K562 (cell line): ENCODE measurements at regions not wholly inside any gene's neighbourhood (a gene's known extent, or its start where the extent isn't known, plus 50 kb on each side); places are given as distances from the start of the nearest gene placed in this dataset.
A peak's percentile ranks its signal among the peaks of the same experiment; 100 is the strongest.

ENCODE experiments used
- ATAC-seq: fragments of 200-7000 bp; cut with Tn5 transposase; 3 replicates; pipeline ENCODE4 v1.9.1; 2020; ENCODE audit warnings: moderate library complexity
- BruUV-seq: library from RNA; stranded (reverse); fragments of 400-500 nt; replicated peaks from 2 replicates; lab custom pipeline; 2021; lab: Mats Ljungman, UMichigan
- CTCF ChIA-PET: fragments of 300-600 bp; formaldehyde crosslinking; extraction: SDS; loops from one replicate; lab custom pipeline; 2021; ENCODE audit warnings: low intra/inter-chr PET ratio; lab: Yijun Ruan, JAX
- POLR2A ChIA-PET: fragments of 300-600, 350-650 bp; sonication (Branson Sonifier 250); formaldehyde crosslinking; extraction: SDS; loops from one replicate; lab custom pipeline; 2021; ENCODE audit warnings: antibody characterized with exemption, inconsistent platforms; lab: Yijun Ruan, JAX
- DNase-seq, 4 experiments: peaks; one replicate each; pipeline versions ENCODE4 v3.0.0 to v3.0.0-alpha.2; 2011 to 2018; ENCODE audit warnings: low spot score in 3 of 4, mixed read lengths in 3 of 4; ENCODE audit errors: extremely low read depth in 1 of 4
- FAIRE-seq: peaks from 2 replicates; lab custom pipeline; 2011; peaks lifted over from hg19 to GRCh38; lab: Jason Lieb, UNC
- H2AFZ ChIP-seq: 2 replicates; pipeline ENCODE4 v1.6.0; 2011; ENCODE audit warnings: low read depth, low read length, control low read depth, inconsistent platforms
- H3K27ac ChIP-seq: fragments of 200-600 bp; 3 replicates; pipeline ENCODE4 v1.8.0; 2011; ENCODE audit warnings: low read depth, mild to moderate bottlenecking, control low read depth, inconsistent platforms, low read length, moderate library complexity, mixed read lengths; ENCODE audit errors: extremely low read depth
- H3K27me3 ChIP-seq, 2 experiments: fragments of 300-600 bp in 1 of 2; 2 replicates in 1 of 2; 3 replicates in 1 of 2; pipeline versions ENCODE4 v1.6.0 to v1.8.0; 2011; ENCODE audit warnings: inconsistent platforms in 2 of 2, low read length in 2 of 2, mild to moderate bottlenecking in 1 of 2, mixed read lengths in 1 of 2, moderate library complexity in 1 of 2; ENCODE audit not compliant: control insufficient read depth in 2 of 2, insufficient read depth in 2 of 2
- H3K36me3 ChIP-seq: fragments of 300-600 bp; 3 replicates; pipeline ENCODE4 v1.8.0; 2011; ENCODE audit warnings: mild to moderate bottlenecking, low read length, inconsistent platforms; ENCODE audit not compliant: control insufficient read depth, insufficient read depth
- H3K4me1 ChIP-seq, 2 experiments: fragments of 200-600 bp in 1 of 2; replicated peaks in 1 of 2; 2 replicates in 1 of 2; 3 replicates in 1 of 2; pipeline versions ENCODE4 v1.5.1 to v1.8.0; 2011; ENCODE audit warnings: inconsistent platforms in 2 of 2, low read length in 2 of 2, mild to moderate bottlenecking in 1 of 2, mixed read lengths in 1 of 2, moderate library complexity in 1 of 2; ENCODE audit not compliant: control insufficient read depth in 2 of 2, insufficient read depth in 2 of 2
- H3K4me2 ChIP-seq: 2 replicates; pipeline ENCODE4 v1.6.1; 2011; ENCODE audit warnings: low read length, control low read depth, inconsistent platforms, mixed read lengths; ENCODE audit not compliant: insufficient read depth
- H3K4me3 ChIP-seq: fragments of 200-600 bp; sonication (generic), shearing (Covaris generic); 2 replicates; pipeline ENCODE4 v1.5.1; 2016; ENCODE audit warnings: control low read depth, inconsistent platforms
- H3K79me2 ChIP-seq: fragments of 200-600 bp; 3 replicates; pipeline ENCODE4 v1.8.0; 2011; ENCODE audit warnings: low read length, inconsistent platforms; ENCODE audit not compliant: control insufficient read depth, insufficient read depth
- H3K9ac ChIP-seq, 2 experiments: 2 replicates each; pipeline versions ENCODE4 v1.6.0 to v1.6.1; 2011; ENCODE audit warnings: low read depth in 2 of 2, low read length in 2 of 2, control low read depth in 1 of 2, inconsistent platforms in 1 of 2, mild to moderate bottlenecking in 1 of 2, mixed read lengths in 1 of 2; ENCODE audit not compliant: insufficient read depth in 1 of 2
- H3K9me1 ChIP-seq: one replicate; pipeline ENCODE4 v1.6.0; 2011; ENCODE audit warnings: inconsistent platforms, mild to moderate bottlenecking, low read length, moderate library complexity; ENCODE audit not compliant: control insufficient read depth, insufficient read depth
- H3K9me3 ChIP-seq: replicated peaks from 2 replicates; pipeline ENCODE4 v1.5.1; 2011; ENCODE audit warnings: low read depth, low read length, inconsistent platforms; ENCODE audit not compliant: control insufficient read depth, insufficient read depth
- H4K20me1 ChIP-seq: replicated peaks from 2 replicates; pipeline ENCODE4 v1.6.1; 2011; ENCODE audit warnings: low read length, inconsistent platforms, mixed read lengths; ENCODE audit not compliant: control insufficient read depth, insufficient read depth
- SNRNP70 ChIP-seq: fragments of 200-400 bp; formaldehyde crosslinking; optimal IDR thresholded peaks from 2 replicates; pipeline ENCODE3; 2017; ENCODE audit warnings: low read depth, low read length
- SPI1 ChIP-seq: IDR thresholded peaks from 2 replicates; pipeline ENCODE4 v1.6.1; 2011; ENCODE audit warnings: low read depth, low read length, control low read depth, borderline replicate concordance
- WGBS: fragments of 100-300 bp; shearing (Covaris generic); methylation state at CpG from one replicate; pipeline ENCODE4 v1.1.6; 2016; ENCODE audit warnings: low coverage, mixed read lengths; ENCODE audit not compliant: insufficient coverage; ENCODE audit errors: missing lambda C conversion rate; 5-methylcytosine and 5-hydroxymethylcytosine counted together
- in situ Hi-C: fragments of 300-500 bp; cut with MboI; formaldehyde crosslinking; loops from 4 replicates; pipeline ENCODE4 v1.15.0; 2018; ENCODE audit warnings: inconsistent platforms, mixed read lengths
- intact Hi-C: fragments of 100-400 bp; cut with micrococcal nuclease; formaldehyde crosslinking; loops from 2 replicates; pipeline ENCODE4 v1.14.2; 2022
- TF ChIP-seq, protein P1 (sequence below), 3 experiments: IDR thresholded peaks in 2 of 3; conservative IDR thresholded peaks in 1 of 3; 2 replicates each; pipeline ENCODE4 v1.5.1; 2011 to 2012; ENCODE audit warnings: low read length in 3 of 3, mild to moderate bottlenecking in 3 of 3, control low read depth in 2 of 3, improper control_type of control experiment in 1 of 3, inconsistent platforms in 1 of 3, low read depth in 1 of 3, mixed read lengths in 1 of 3, moderate library complexity in 1 of 3; ENCODE audit not compliant: insufficient read depth in 2 of 3

DNA sequence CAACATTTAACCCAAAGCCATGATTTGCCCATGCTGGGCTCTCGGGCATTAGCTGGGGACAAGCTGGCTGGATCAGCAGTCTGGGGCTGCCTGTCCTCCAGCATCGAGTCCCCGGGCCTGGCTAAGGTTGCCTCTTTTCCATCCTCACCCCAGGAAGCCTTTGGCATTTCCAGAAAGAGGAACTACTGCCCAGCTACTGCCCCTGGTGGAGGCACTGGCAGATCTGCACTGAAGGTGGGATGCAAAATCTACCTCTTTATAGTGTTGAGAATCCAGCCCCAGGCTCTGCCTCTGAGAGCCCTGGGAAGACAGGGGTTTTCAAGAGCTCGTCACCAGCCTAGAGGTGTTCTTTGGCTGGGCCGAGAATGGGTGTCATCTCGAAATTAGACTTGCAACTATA lies 635.9 kb downstream of the MATN1 start:
- Histone ChIP-seq H3K9me3 (peaks cover 4% of the 10 kb centered on the region; the same call in 1 of the 2 replicates), H3K4me1 (peaks cover 0 to 5% of the 10 kb centered on the region in 2 experiments; a peak in 2 of 5 replicates), H3K36me3 (no peaks in the 10 kb centered on the region), H4K20me1 (no peaks in the 10 kb centered on the region), H3K9me1 (no peaks in the 10 kb centered on the region), H3K4me3 (no peak overlapping the region), H2AFZ (no peak overlapping the region), H3K27ac (no peak overlapping the region), H3K79me2 (no peaks in the 10 kb centered on the region), H3K9ac (no peak overlapping the region), H3K27me3 (peaks cover 0 to 6% of the 10 kb centered on the region in 2 experiments; a peak in 1 of 5 replicates), H3K4me2 (no peak overlapping the region)
- ATAC-seq (no peak), FAIRE-seq (no peak), DNase-seq (no peak)
- POLR2A ChIA-PET: interaction anchor here (1.3 kb wide), 1 partner anchor 28 kb away, joined by 3 read pairs; no protein-coding TSS in a partner anchor
- 0% methylated on average over 6 of the region's 6 CpGs for WGBS
- no peak for TF ChIP-seq SNRNP70
- TF ChIP-seq, protein P1, sequence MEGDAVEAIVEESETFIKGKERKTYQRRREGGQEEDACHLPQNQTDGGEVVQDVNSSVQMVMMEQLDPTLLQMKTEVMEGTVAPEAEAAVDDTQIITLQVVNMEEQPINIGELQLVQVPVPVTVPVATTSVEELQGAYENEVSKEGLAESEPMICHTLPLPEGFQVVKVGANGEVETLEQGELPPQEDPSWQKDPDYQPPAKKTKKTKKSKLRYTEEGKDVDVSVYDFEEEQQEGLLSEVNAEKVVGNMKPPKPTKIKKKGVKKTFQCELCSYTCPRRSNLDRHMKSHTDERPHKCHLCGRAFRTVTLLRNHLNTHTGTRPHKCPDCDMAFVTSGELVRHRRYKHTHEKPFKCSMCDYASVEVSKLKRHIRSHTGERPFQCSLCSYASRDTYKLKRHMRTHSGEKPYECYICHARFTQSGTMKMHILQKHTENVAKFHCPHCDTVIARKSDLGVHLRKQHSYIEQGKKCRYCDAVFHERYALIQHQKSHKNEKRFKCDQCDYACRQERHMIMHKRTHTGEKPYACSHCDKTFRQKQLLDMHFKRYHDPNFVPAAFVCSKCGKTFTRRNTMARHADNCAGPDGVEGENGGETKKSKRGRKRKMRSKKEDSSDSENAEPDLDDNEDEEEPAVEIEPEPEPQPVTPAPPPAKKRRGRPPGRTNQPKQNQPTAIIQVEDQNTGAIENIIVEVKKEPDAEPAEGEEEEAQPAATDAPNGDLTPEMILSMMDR (IDR thresholded peaks at IDR 0.05 in 2 of 3, conservative IDR thresholded peaks at IDR 0.05 in 1 of 3; ENCODE audit: insufficient read depth in 2 of 3, low read depth in 1 of 3, low read length in 3 of 3): peak in 1 of 3 experiments; percentile 35; a peak in 2 of 6 replicates
- TF ChIP-seq SPI1: 0 out of 2 replicates have a peak, but pooled peaks have one; percentile 33
- CTCF ChIA-PET: no interaction called here
- intact Hi-C loops: loop anchor here (10.0 kb wide), 1 partner anchor 713 kb away; no protein-coding TSS in a partner anchor
- BruUV-seq: no TSS peak
- in situ Hi-C loops: loop anchor here (10.0 kb wide), 1 partner anchor 293 kb away; no protein-coding TSS in a partner anchor
